Suprapubic skin (tissue), 4 donors: ENCODE measurements at regions not wholly inside any gene's neighbourhood (a gene's known extent, or its start where the extent isn't known, plus 50 kb on each side); places are given as distances from the start of the nearest gene placed in this dataset.
"Not testable (repeated sequence)": the region's sequence is repeated elsewhere in the genome, so short reads cannot be mapped to it uniquely, and the experiment has no call there.

Experiments
- DNase-seq, 2 donors: peaks; one replicate each; pipeline ENCODE4 v3.0.0-alpha.2; 2019; ENCODE audit warnings: low spot score in 2 of 2
- H3K27ac ChIP-seq: fragments of 200-600 bp; sonication (generic); one replicate; pipeline ENCODE4 v1.5.1; 2019
- H3K27me3 ChIP-seq: fragments of 200-600 bp; sonication (generic); one replicate; pipeline ENCODE4 v1.5.1; 2019
- H3K36me3 ChIP-seq: fragments of 200-600 bp; sonication (generic); one replicate; pipeline ENCODE4 v1.5.1; 2019
- H3K4me1 ChIP-seq: fragments of 200-600 bp; sonication (generic); one replicate; pipeline ENCODE4 v1.5.1; 2019
- H3K4me3 ChIP-seq: fragments of 200-600 bp; sonication (generic); one replicate; pipeline ENCODE4 v1.5.1; 2019; ENCODE audit warnings: mild to moderate bottlenecking
- H3K9me3 ChIP-seq: fragments of 200-600 bp; sonication (generic); one replicate; pipeline ENCODE4 v1.5.1; 2019
- CTCF ChIP-seq, 2 donors: fragments of 200-600 bp in 1 of 2; fragments of 450-650 bp in 1 of 2; sonication (generic) in 1 of 2; IDR thresholded peaks; one replicate each; pipeline ENCODE4 v1.5.1; 2016 to 2019; ENCODE audit warnings: antibody characterized with exemption in 2 of 2, mild to moderate bottlenecking in 1 of 2, moderate library complexity in 1 of 2
- EP300 ChIP-seq: sonication (generic); formaldehyde crosslinking; IDR thresholded peaks from one replicate; pipeline ENCODE4 v1.6.1; 2017; ENCODE audit warnings: antibody characterized with exemption
- POLR2A ChIP-seq, 2 donors: fragments of 450-650 bp; IDR thresholded peaks; one replicate each; pipeline ENCODE4 v1.6.1; 2017; ENCODE audit warnings: antibody characterized with exemption in 2 of 2, mild to moderate bottlenecking in 2 of 2, moderate library complexity in 2 of 2
- POLR2AphosphoS5 ChIP-seq, 3 donors: sonication (generic); formaldehyde crosslinking; IDR thresholded peaks; one replicate each; pipeline ENCODE4 v1.6.1; 2017; ENCODE audit warnings: antibody characterized with exemption in 3 of 3
- WGBS: methylation state at CpG from one replicate; pipeline ENCODE4 v1.1.5; 2018; 5-methylcytosine and 5-hydroxymethylcytosine counted together

GRCh38 chr2:41199334-41199733 is 747.4 kb upstream of the SLC8A1 start:
- Histone ChIP-seq H3K36me3 (no peaks in the 10 kb centered on the region), H3K4me3 (no peak overlapping the region), H3K9me3 (no peaks in the 10 kb centered on the region), H3K27ac (no peak overlapping the region), H3K4me1 (no peaks in the 10 kb centered on the region), H3K27me3 (no peaks in the 10 kb centered on the region)
- WGBS, result 61% methylated on average over 1 of the region's 1 CpG
- no peak for TF ChIP-seq POLR2A (IDR thresholded peaks at IDR 0.05)
- TF ChIP-seq CTCF (IDR thresholded peaks at IDR 0.05), result no peak
- TF ChIP-seq POLR2AphosphoS5 (IDR thresholded peaks at IDR 0.05), result no peak
- TF ChIP-seq EP300, result no peak
- DNase-seq, result no peak

GRCh38 chr2:41204315-41204714 is 752.4 kb upstream of the SLC8A1 start:
- Histone ChIP-seq H3K4me1 (no peaks in the 10 kb centered on the region), H3K27ac (no peak overlapping the region), H3K36me3 (no peaks in the 10 kb centered on the region), H3K27me3 (no peaks in the 10 kb centered on the region), H3K4me3 (no peak overlapping the region), H3K9me3 (no peaks in the 10 kb centered on the region)
- 56% methylated on average over 3 of the region's 3 CpGs for WGBS
- TF ChIP-seq CTCF (IDR thresholded peaks at IDR 0.05) (no peak), POLR2A (IDR thresholded peaks at IDR 0.05) (no peak), POLR2AphosphoS5 (IDR thresholded peaks at IDR 0.05) (no peak), EP300 (no peak)
- no peak for DNase-seq

- Histone ChIP-seq H3K36me3 (no peaks in the 10 kb centered on the region), H3K27me3 (no peaks in the 10 kb centered on the region), H3K4me1 (no peaks in the 10 kb centered on the region), H3K27ac (no peak overlapping the region), H3K9me3 (no peaks in the 10 kb centered on the region), H3K4me3 (no peak overlapping the region)
- no peak for DNase-seq
- no peak for TF ChIP-seq CTCF (IDR thresholded peaks at IDR 0.05)
- TF ChIP-seq POLR2AphosphoS5 (IDR thresholded peaks at IDR 0.05), result no peak
- no peak for TF ChIP-seq EP300
- no peak for TF ChIP-seq POLR2A (IDR thresholded peaks at IDR 0.05)
- 85% methylated on average over 1 of the region's 1 CpG for whole genome bisulfite sequencing
Observed at GRCh38 chr2:41206004-41206403, 754.1 kb upstream of the SLC8A1 start.

- no peaks in the 10 kb centered on the region for H3K36me3 ChIP-seq
- H3K4me1 ChIP-seq, result no peaks in the 10 kb centered on the region
- H3K27ac ChIP-seq, result no peak overlapping the region
- no peaks in the 10 kb centered on the region for H3K27me3 ChIP-seq
- TF ChIP-seq CTCF (IDR thresholded peaks at IDR 0.05) (no peak), POLR2AphosphoS5 (IDR thresholded peaks at IDR 0.05) (no peak), EP300 (no peak), POLR2A (IDR thresholded peaks at IDR 0.05) (no peak)
- 79% methylated on average over 2 of the region's 2 CpGs for WGBS
- DNase-seq, result no peak
- no peak overlapping the region for H3K4me3 ChIP-seq
- H3K9me3 ChIP-seq, result no peaks in the 10 kb centered on the region
Observed at GRCh38 chr2:41207578-41207977, 755.7 kb upstream of the SLC8A1 start.

- not testable (repeated sequence) for H3K4me1 ChIP-seq, DNase-seq, H3K4me3 ChIP-seq, H3K9me3 ChIP-seq, H3K27ac ChIP-seq, H3K27me3 ChIP-seq, H3K36me3 ChIP-seq
- 35% methylated on average over 4 of the region's 4 CpGs for WGBS
Observed at GRCh38 chr2:41210030-41210429, 758.1 kb upstream of the SLC8A1 start.

- no peak for DNase-seq
- no peak for TF ChIP-seq POLR2AphosphoS5 (IDR thresholded peaks at IDR 0.05)
- TF ChIP-seq POLR2A (IDR thresholded peaks at IDR 0.05), result no peak
- TF ChIP-seq CTCF (IDR thresholded peaks at IDR 0.05), result no peak
- 45% methylated on average over 1 of the region's 1 CpG for WGBS
- no peak overlapping the region for H3K4me3 ChIP-seq
- H3K27me3 ChIP-seq, result no peaks in the 10 kb centered on the region
- no peaks in the 10 kb centered on the region for H3K4me1 ChIP-seq
- H3K27ac ChIP-seq, result no peak overlapping the region
- no peaks in the 10 kb centered on the region for H3K36me3 ChIP-seq
- no peaks in the 10 kb centered on the region for H3K9me3 ChIP-seq
Observed at GRCh38 chr2:41216978-41217377, 765.1 kb upstream of the SLC8A1 start.
